ENCODE measurements at regions not wholly inside any gene's neighbourhood (a gene's known extent, or its start where the extent isn't known, plus 50 kb on each side); places are given as distances from the start of the nearest gene placed in this dataset.

DNA sequence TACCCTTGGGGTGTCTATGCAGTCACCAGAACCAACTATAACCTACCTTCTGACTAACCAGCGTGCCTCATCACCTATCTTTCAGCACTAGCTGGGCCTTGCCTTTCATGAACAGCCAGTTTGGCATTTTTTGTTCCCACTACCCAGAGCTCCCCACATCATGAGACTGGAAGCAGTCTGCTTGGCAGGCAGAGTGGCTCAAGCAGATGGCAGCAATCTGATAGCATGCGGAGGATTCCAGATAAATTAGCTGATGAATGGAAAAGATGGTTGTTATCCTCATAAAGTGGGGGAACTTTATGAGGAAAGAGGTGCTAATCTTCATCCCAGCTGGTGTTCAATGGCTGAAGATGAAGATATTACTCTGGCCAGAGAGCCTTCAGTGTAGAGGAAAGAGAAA is 243.2 kb upstream of the EDA2R start:
- Histone ChIP-seq H3K27ac (ENCODE audit: low read depth, low read length) (no peak overlapping the region), H3K9me2 (ENCODE audit: insufficient read depth) (no peaks in the 10 kb centered on the region), H2AFZ (ENCODE audit: low read depth, low read length, poor library complexity, severe bottlenecking) (no peak overlapping the region), H3K79me2 (ENCODE audit: insufficient read depth, low read length) (no peaks in the 10 kb centered on the region), H3K4me3 (replicated peaks in 1 of 2; ENCODE audit: low read depth in 1 of 2, low read length in 2 of 2) (no peak overlapping the region), H3K9me3 (ENCODE audit: control insufficient read depth in 1 of 2, insufficient read depth in 1 of 2, low read depth in 1 of 2, low read length in 2 of 2) (no peaks in the 10 kb centered on the region), H3K36me3 (ENCODE audit: control insufficient read depth in 1 of 2, insufficient read depth in 2 of 2, low read length in 2 of 2) (no peaks in the 10 kb centered on the region), H3K4me2 (ENCODE audit: low read length) (no peak overlapping the region), H3K9ac (ENCODE audit: low read length) (no peak overlapping the region), H4K20me1 (ENCODE audit: insufficient read depth) (no peaks in the 10 kb centered on the region), H3K4me1 (ENCODE audit: control insufficient read depth in 1 of 2, insufficient read depth in 2 of 2, low read length in 2 of 2) (no peaks in the 10 kb centered on the region), H3K27me3 (ENCODE audit: insufficient read depth, low read length) (no peaks in the 10 kb centered on the region)
- ChIA-PET CTCF (no interaction called here), POLR2A (no interaction called here), RAD21 (ENCODE audit: low non-redundant PET in 1 of 2, low total read pairs in 2 of 2, uncharacterized antibody in 2 of 2, unreplicated experiment in 2 of 2) (no interaction called here)
- ATAC-seq (no peak), DNase-seq (ENCODE audit: low read depth, low spot score) (no peak)
- intact Hi-C loops (cut with micrococcal nuclease), result no loop called here
- TF ChIP-seq RAD21 (IDR thresholded peaks at IDR 0.05; ENCODE audit: low read depth) (no peak), ELF1 (IDR thresholded peaks at IDR 0.05; ENCODE audit: borderline replicate concordance, low read depth) (no peak), CEBPB (IDR thresholded peaks at IDR 0.05; ENCODE audit: low read depth) (no peak), FOSL1 (IDR thresholded peaks at IDR 0.05; ENCODE audit: low read depth) (no peak), SP1 (IDR thresholded peaks at IDR 0.05; ENCODE audit: low read depth) (no peak), TCF7L2 (IDR thresholded peaks at IDR 0.05; ENCODE audit: borderline replicate concordance, extremely low read depth, insufficient read depth, insufficient read length) (no peak), YY1 (IDR thresholded peaks at IDR 0.05; ENCODE audit: extremely low read depth, insufficient replicate concordance, low read depth, low read length) (no peak), EZH2phosphoT487 (IDR thresholded peaks at IDR 0.05; ENCODE audit: borderline replicate concordance) (no peak), ZNF274 (IDR thresholded peaks at IDR 0.05; ENCODE audit: low read depth, low read length) (no peak), SIN3A (IDR thresholded peaks at IDR 0.05; ENCODE audit: low read depth) (no peak), POLR2AphosphoS5 (IDR thresholded peaks at IDR 0.05; ENCODE audit: low read depth, low read length) (no peak)
- TF ChIP-seq, protein P1, sequence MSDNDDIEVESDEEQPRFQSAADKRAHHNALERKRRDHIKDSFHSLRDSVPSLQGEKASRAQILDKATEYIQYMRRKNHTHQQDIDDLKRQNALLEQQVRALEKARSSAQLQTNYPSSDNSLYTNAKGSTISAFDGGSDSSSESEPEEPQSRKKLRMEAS (IDR thresholded peaks at IDR 0.05), result no peak
- TF ChIP-seq, protein P2, sequence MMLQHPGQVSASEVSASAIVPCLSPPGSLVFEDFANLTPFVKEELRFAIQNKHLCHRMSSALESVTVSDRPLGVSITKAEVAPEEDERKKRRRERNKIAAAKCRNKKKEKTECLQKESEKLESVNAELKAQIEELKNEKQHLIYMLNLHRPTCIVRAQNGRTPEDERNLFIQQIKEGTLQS (IDR thresholded peaks at IDR 0.05), result no peak
- BruUV-seq (replicated peaks), result no TSS peak

Measured in HCT116 (cell line).